HG03439 (cell line): ENCODE measurements at regions not wholly inside any gene's neighbourhood (a gene's known extent, or its start where the extent isn't known, plus 50 kb on each side); places are given as distances from the start of the nearest gene placed in this dataset.

Experiments
- ATAC-seq: cut with Tn5 transposase; IDR thresholded peaks from one replicate; pipeline ENCODE4 v1.9.1; 2021; ENCODE audit warnings: mild to moderate bottlenecking, moderate library complexity; ENCODE audit not compliant: unreplicated experiment

DNA sequence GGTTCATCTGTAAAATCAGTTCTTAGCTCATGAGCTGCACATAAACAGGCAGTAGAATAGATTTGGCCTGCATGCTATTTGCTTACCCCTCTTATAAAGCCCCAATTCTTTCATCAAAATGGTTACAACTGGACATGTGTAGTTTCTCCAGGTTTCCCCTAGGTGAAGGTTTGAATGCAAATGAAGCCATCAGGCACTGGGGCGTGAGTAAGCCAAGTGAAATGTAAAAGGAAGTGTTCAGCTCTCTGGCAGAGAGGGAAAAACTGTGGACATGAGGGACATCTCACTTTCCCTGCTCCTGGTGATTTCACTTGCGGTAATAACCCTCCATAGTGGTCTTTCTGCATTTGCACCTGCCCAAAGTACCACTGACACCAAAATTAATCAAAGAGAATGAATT, 1402.3 kb upstream of the LRRTM1 start:
- ATAC-seq, result no peak

GRCh38 chr2:81703831-81704230, 1399.3 kb upstream of the LRRTM1 start:
- no peak for ATAC-seq

DNA sequence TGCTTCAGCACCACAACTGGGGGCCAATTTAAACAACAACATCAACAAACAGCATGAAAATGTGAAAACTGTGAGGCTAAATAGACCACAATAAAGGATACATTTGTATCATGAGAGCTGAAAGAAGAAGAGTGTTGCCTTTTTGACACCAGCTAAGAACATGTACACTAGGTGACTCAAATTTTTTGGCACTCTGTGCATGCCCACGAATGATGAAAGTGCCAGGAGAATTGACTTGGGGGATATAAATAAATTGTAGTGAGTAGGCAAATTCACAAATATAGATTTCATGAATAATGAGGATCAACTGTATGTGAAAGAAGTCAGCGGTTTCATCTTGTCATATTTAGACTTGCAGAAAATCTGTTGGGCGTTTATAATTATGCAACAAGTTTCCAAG, 1388.0 kb upstream of the LRRTM1 start:
- no peak for ATAC-seq

- ATAC-seq, result no peak
Observed at GRCh38 chr2:81675641-81676040, 1371.1 kb upstream of the LRRTM1 start.

- ATAC-seq, result no peak
Observed at GRCh38 chr2:81672923-81673322, 1368.4 kb upstream of the LRRTM1 start.

GRCh38 chr2:81672516-81672915, 1368.0 kb upstream of the LRRTM1 start:
- no peak for ATAC-seq

DNA sequence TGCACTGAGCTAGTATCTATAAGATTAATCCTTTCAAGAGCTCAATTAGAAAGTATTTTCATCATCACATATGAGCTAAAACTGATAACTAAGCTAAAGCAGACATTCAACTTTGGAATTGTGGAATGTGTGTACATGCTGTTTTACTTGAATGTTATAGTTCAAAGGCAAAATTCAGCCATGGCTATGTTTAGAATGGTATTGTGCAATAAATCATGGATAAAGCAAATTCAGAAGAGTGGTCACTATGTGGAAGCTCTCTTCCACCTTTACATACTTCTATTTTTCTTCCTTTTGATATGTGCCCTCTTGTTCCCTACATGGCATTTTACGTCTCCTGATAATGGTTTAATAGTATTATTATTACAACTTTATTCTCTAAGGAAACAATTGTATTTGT, 1366.3 kb upstream of the LRRTM1 start:
- ATAC-seq, result no peak

DNA sequence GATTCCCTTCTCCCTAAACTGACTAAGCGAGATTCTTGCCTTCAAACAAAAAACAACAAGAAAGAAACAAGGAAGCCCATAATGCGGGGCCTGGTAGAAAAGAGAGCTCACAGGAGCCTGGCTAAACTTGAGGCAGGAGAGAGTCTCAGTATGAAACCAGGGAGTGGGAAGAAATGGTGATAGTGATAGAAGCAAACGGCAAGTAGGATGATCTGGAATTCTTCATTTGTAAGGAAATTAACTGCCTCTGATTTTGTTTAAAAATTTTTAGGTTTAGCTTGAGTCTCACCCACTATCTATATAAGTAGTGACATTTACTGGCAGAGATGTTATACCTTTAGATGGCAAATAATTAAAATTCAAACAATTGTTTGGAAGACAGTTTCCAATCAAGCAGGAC, 1356.5 kb upstream of the LRRTM1 start:
- no peak for ATAC-seq

DNA sequence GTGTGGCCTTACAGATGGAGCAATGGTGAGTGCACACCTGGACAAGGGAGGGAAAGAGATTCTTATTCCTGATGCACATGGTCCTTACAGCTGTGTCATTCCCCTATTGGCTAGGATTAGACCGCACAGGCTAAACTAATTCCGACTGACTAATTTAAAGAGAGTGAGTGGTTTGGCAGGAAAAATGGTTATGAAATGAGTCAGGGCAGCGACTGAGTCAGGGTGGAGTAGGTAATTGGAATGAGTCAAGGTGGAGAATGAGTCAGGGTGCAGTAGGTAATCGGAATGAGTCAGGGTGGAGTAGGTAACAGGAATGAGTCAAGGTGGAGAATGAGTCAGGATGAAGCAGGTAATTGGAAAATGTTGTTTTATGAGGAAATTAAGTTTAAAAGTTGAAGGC, 1353.7 kb upstream of the LRRTM1 start:
- no peak for ATAC-seq

- no peak for ATAC-seq
Observed at GRCh38 chr2:81650048-81650971, 1345.8 kb upstream of the LRRTM1 start.

GRCh38 chr2:81648806-81649205, 1344.3 kb upstream of the LRRTM1 start:
- ATAC-seq, result no peak

DNA sequence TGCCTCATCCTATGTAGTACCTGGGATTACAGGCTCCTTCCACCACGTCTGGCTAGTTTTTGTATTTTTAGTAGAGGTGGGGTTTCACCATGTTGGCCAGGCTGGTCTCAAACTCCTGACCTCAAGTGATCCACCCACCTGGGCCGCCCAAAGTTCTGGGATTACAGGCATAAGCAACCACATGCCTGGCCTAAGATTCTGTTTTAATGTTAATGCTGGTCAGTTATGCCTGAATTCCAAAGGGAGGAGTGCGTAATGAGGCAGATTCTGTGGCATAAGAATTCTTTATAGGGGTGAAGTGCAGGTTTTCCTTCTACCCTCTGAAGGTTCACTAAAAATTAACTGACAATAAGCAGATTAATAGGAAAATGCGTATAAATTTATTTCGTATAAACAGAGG, 1343.8 kb upstream of the LRRTM1 start:
- no peak for ATAC-seq

DNA sequence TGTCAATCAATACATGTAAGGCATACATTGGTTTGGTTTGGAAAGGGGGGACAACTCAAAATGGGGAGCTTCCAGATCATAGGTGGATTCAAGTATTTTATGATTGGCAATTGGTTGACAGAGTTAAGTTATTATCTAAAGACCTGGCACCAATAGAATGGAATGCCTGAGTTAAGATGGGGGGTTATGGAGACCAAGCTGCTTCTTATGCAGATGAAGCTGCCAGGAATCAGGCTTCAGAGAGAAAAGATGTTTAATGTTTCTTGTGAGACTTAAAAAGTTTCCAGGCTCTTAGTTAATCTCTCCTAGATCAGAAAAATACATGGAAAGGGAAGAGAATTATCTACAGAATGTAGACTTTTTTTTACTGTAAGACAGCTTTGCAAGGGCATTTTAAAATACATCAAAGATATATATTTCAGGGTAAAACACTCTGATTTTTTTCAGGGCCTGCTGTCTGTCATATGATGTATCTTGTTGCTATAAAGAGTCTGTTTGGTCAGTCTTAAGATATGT, 1343.2 kb upstream of the LRRTM1 start:
- no peak for ATAC-seq

GRCh38 chr2:81645745-81646301, 1341.3 kb upstream of the LRRTM1 start:
- no peak for ATAC-seq

DNA sequence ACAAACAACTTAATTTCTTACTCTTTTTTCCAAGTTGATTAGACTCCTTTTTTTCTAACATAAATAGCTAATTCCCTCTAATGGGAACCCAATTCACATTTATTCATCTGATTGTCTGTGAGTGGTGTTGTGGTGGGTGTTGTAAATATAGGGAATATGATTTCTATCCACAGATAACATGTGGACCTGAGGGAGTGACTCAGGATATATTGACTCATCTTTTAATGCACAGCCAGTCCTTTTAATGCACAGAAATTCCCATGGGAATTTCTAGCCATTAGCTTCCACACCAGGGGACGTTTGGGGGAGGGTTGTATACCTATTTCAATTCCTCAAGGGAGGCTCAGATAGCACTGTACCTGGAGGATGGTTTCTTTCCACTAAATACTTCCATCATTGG, 1339.6 kb upstream of the LRRTM1 start:
- ATAC-seq, result no peak

GRCh38 chr2:81624825-81625224, 1320.3 kb upstream of the LRRTM1 start:
- no peak for ATAC-seq

- no peak for ATAC-seq
Observed at GRCh38 chr2:81600088-81600487, 1295.5 kb upstream of the LRRTM1 start.

- ATAC-seq, result no peak
Observed at GRCh38 chr2:81598453-81598852, 1293.9 kb upstream of the LRRTM1 start.

GRCh38 chr2:81589406-81589805, 1284.9 kb upstream of the LRRTM1 start:
- no peak for ATAC-seq

DNA sequence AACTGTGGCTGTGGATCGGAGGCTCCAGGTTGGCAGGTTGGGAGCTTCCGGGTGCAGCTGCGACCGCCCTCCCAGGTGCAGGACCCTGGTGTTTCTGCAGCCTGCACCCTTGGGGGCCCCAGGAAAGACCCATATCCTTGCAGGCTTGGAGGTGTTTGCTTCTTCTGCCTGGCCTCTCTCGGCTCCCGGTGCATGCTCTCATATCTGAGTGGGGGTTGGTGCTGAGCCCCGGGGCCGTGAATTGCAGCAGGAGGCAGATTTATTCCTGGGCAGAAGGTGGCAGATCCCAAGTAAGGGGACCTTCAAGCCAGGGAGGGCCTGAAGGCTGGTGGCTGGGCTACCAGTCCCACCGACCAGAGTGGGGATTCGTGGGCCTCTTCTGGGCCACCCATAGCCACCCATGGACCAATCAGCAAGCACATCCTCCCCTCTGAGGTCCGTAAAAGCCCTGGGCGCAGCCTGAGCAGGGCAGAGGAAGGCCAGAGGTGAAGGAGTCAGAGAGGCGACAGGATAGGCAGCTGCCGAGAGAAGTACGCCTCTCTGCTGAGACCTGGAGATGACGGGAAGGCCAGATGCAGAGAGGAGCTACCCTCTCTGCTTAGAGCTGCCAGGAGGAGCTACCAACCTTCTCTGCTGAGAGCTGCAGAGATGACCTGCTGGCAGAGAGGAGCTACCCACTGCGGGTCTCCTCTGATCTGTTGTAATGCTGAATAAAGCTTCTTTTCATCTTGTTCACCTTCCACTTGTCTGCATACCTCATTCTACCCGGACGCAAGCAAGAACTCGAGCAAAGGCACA, 1279.0 kb upstream of the LRRTM1 start:
- ATAC-seq, result no peak

DNA sequence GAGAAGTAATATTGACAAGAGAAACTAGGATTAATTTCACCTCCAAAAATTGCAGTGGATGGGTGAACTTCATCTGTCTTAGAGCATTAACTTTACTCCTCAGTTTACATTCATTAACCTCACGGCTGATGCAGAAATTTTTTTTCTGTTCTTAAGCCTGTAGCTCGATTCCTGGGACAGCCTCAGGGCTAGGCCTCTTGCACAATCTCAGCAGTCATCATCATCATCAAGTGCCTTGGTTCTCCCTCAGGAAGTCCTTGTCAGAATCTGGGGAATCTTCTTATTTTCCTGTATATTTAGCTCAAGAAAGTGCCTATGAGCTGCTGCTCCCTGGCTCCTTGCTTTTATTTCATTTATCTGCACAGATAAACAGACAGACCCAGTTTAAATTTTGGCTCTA, 1272.2 kb upstream of the LRRTM1 start:
- ATAC-seq, result no peak
